HG02798 (cell line): ENCODE measurements at regions not wholly inside any gene's neighbourhood (a gene's known extent, or its start where the extent isn't known, plus 50 kb on each side); places are given as distances from the start of the nearest gene placed in this dataset.
"Not testable (repeated sequence)": the region's sequence is repeated elsewhere in the genome, so short reads cannot be mapped to it uniquely, and the experiment has no call there.

Experiments used
- ATAC-seq: cut with Tn5 transposase; IDR thresholded peaks from one replicate; pipeline ENCODE4 v1.9.1; 2021; ENCODE audit warnings: mild to moderate bottlenecking; ENCODE audit not compliant: unreplicated experiment, poor library complexity

- ATAC-seq: no peak
Observed at GRCh38 chr9:75505654-75506053, 384.8 kb upstream of the PCSK5 start.

DNA sequence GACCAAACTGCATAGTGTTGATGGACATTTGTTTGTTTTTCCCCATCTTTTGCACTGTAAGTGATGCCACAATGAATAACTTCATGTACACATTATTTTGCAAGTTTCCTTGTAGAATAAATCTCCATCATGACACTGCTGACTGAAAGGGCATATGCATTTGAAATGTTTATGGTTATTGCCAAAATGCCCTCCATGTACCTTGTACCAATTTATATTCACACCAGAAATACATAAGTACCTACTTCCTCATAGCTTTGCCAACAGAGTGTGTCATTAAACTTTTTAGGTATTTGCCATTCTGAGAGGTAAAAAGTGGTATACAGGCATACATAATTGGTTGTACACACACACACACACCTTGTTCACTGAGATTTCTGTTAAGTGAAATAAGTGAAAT, 361.0 kb upstream of the PCSK5 start:
- no peak for ATAC-seq

GRCh38 chr9:75531588-75531987, 358.9 kb upstream of the PCSK5 start:
- no peak for ATAC-seq

DNA sequence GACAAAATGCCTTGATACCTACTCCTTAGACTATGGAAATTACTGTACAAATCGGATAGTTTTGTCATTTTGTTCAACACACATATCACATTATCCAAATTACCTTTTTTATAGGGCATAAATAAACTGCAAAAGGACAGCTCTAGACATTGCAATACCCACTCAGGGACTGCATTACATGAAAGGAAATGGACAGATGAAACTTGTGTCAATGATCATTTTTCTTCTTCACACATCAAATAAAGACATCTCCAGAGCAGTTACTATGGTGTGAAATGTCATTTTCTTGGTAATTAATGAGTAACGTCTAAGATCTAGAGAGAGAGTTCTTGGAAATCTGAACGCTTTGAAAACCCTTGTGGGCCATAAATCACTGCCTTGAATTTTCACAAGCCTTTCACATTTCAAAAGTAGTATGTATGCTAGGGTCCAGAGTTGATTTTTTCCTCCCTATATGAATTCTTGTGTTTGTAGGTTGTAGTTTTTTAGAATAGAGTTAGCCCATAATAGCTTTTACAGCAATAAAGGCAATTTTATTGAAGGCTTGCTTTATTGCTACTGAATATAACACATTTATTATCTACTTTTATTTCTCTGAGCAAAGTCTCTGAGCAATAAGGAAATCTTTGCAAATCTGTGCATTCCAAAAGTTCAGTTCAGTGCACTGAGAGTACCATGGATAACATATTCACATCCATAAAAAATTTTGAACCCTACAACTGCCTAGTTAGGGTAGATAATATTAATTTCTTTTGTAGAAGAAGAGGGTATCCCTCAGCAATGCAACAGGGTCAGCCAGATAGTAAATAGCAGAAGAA, 358.0 kb upstream of the PCSK5 start:
- ATAC-seq: no peak

GRCh38 chr9:75539523-75539922, 350.9 kb upstream of the PCSK5 start:
- no peak for ATAC-seq

- no peak for ATAC-seq
Observed at GRCh38 chr9:75540185-75540584, 350.3 kb upstream of the PCSK5 start.

- no peak for ATAC-seq
Observed at GRCh38 chr9:75541734-75542133, 348.7 kb upstream of the PCSK5 start.

DNA sequence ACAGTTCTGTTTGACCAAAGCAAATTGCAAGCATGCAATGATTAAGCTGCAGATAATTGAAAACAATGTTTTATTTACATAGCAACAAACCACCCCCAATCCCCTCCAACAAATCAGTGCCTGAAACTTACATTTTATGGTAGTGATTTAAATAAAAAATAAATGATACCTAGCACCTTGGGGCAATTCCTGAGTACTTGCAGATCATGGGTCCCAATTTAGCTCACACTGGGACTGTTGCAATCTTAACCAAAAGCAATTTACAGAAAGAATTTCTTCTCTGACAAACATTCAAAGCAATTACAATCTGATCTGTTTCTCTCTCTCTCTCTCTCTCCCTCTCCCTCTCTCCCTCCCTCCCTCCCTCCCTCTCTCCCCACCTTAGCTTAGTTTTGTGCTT, 345.7 kb upstream of the PCSK5 start:
- ATAC-seq: no peak

GRCh38 chr9:75545287-75545686, 345.2 kb upstream of the PCSK5 start:
- ATAC-seq: no peak

- no peak for ATAC-seq
Observed at GRCh38 chr9:75548871-75549270, 341.6 kb upstream of the PCSK5 start.

DNA sequence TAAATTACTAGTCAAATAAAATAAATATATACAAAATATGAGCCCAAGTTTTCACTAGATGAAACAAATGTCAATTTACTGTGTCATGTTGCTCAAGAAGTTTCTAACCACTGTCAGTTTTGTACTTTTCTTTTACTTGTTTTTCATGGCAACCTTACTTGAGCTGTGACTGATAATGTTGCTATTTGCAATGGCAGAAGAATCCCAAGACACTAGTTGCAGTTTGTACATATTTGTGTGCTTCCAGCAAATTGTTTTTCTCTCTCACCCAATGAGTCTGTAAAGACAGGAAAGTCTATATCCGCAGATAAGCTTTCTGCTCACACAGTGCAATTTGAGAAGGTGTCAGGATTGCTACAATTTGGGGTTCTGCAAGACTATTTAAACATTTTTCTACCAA, 338.6 kb upstream of the PCSK5 start:
- ATAC-seq: no peak

DNA sequence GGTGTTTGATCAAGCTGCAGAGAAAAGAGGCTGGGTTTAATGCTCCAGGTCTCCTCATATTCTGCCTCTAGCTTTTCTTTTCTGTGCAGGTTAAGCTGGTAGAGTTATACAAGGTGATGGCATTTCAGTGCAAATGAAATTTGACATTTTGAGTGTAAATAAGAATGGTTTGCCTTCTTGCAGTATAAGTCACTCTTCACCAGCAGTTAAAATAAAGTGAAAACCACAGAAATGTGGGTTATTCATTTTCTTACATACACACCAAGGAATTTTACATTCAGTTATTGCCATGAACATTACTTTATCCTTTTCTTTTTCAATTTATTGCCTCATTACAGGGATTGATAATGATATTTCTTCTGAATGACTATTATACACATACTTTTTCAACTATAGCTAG, 337.5 kb upstream of the PCSK5 start:
- ATAC-seq: no peak

DNA sequence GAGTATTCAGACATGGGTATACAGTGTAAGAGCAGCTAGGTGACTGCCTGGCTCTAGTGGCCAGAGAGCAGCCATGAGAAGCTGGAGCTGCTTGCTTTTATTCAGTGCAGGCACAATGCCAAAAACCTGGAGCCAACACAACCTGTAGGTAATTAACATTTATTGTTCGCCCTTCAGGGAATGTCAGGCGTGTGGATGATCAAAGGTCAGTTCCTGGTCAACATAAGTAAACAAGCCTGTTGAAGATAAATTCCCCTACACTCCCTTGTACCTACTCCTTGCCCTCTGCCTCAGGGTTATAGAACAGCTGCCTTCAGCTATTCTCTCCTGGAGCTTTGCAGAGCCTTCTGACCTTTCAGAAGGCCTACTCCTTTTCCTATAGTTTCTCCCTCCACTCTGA, 323.7 kb upstream of the PCSK5 start:
- ATAC-seq: not testable (repeated sequence)

GRCh38 chr9:75570538-75570937, 319.9 kb upstream of the PCSK5 start:
- ATAC-seq: no peak

DNA sequence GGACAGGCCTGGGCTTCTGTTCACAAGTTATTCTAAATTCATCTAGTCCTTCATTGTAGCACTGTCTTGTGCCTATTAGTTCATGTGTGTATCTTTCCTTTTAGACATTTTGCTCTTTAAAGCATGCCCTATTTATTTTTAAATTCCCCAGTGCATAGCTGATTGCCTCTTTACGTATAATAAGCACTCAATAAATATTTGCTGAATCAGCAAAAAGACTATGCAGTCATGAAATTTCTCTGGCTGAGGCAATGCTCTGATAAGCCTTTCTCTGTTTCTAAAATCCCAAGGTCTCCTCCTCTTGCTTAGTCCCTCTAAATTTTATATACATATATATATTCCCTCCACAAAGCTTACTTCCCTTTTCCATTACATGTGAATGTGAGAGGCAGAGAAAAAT, 315.9 kb upstream of the PCSK5 start:
- no peak for ATAC-seq

DNA sequence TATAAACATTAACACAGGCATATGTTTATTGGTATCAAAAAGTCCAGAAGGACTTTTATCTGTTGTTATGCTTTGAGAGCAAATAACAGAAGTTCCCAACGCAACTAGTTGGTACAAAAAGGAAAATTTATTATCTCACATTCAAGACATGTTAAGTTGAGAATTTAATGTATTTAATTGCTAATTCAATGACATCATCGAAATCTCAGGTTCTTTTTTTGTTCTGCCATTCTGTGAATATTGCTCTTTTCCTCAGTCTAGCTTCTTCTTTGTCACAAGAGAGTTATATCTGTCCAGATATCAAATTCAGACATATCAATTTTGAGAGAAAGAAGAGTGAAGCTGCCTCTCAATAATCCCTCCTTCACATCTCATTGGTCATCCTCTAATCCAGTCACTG, 307.6 kb upstream of the PCSK5 start:
- no peak for ATAC-seq

GRCh38 chr9:75588808-75589207, 301.7 kb upstream of the PCSK5 start:
- peak; percentile 44 for ATAC-seq

GRCh38 chr9:75589497-75589896, 301.0 kb upstream of the PCSK5 start:
- no peak for ATAC-seq

DNA sequence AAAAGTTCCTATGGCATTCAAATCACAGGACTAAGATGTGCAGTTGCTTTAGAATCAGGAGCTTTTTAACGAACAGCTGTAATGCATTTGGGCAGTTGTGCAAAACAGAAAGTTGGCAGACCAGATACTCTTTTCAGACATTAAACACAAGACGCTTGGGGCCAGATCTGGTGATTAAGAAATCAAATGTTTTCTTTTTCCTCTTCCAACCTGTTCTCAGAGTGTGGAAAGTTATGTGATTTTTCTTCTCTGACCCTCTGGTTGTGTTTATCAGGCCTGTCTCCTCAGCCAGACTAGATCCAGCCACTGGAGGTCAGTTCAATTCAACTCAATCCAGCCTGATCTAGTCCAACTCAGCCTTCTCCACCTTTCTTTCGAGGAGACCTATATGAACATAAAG, 298.5 kb upstream of the PCSK5 start:
- ATAC-seq: no peak

DNA sequence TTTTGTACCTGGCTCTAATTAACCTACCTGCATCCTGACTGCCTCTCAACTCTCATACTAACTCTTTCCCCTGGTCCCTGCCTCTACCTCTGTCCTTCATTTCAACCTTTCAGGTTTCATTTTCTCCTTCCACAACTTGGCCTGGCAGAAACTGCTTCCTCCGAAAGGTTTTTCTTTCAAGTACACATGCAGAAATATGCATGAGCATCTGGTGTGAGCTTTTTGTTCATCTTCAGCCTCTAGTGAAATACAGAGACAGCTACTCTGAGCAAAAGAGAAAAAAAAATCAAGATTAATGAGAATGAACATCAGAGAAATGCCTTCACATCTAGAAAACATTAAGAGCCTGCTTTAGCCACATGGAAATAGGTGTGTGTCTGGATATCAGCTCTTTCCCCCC, 297.9 kb upstream of the PCSK5 start:
- no peak for ATAC-seq

DNA sequence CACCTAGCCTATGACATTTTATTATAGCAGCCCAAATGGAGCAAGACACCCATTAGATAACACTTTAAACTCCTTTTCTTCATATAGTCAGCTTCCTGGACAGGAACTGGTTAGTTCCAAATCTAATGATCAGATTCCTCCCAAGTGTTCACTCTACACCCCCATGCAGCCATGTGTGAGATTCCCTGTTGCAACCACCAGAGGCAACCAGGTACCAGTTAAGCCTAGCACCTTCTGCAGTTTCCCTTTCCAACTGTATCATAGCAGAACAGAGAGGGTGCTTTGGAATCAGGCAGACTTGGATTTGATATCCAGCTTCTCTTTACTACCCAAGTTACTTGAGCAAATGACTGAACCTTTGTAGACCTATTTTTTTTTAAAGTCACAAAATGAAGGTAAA, 296.6 kb upstream of the PCSK5 start:
- ATAC-seq: no peak

DNA sequence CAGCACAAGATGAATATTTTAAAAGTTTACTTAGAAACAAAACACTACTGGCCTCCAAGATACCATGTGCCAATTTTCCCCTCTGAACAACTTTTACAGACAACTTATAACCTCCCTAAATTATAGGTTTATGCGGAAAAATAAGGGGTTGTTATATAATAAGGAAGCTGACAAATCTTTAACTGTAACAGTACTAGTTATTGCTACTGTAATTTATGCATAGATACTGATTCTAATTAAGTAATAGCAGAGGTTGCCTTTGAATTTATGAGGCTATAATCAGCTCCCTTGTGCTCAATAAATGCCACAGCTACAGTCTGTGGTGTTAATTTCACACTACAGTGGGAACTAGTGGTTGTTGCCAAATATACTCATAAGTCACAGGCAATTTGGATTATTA, 291.3 kb upstream of the PCSK5 start:
- ATAC-seq: no peak

DNA sequence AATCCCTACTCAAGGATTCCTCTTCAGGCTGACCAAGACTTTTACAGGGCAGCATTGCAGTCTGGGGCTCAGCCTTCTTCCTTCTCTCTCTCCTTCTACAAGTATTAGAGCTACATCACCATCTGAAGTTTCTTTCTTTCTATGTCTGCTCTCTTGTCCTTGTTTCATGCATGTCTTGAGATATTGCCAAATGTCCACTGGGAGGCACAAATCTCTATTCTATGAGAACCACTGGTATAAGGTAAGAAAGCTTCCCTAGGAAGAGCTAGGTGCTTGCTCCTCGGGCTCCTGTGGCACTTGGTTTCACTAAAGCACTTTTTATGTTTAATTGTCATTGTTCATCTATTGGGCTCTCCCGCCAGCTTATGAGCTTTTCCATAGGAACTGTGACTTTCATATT, 289.2 kb upstream of the PCSK5 start:
- no peak for ATAC-seq
